ENCODE measurements at regions not wholly inside any gene's neighbourhood (a gene's known extent, or its start where the extent isn't known, plus 50 kb on each side); places are given as distances from the start of the nearest gene placed in this dataset.

DNA sequence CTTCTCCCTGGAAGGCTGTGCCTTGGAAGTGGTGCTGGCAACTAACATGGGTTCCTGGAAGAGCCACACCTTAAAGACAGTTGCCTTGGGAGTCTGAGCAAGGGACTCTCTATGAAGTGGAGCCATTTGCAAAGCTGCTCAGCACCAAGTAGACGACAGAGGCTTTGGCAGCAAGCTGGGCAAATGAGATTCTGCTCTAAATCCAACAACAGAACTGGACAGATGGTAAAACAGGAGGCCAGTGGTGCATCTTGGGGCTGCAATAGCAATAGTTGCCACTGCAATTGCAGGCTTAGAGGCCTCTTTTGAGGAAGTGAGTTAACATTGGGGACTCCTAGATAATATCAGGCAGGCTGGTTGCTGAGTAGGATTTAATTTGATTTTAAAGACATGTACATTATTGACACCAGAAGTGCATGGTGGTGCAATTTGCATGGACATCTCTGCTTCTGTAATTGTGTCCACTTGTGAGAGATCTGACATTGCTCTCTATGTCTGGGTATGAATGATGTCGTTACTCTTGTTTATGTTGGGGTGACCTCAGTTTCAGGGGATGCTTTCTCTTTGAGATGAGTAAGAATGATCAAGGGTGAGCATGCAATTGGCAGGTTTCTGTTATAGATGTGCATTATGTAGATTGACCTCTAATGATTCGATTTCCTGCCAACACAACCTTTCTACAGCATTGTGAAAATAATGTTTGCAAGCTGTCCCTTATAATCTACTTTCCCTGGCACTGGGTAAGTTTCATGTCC lies 568.3 kb upstream of the MEX3C start (continued):
- TF ChIP-seq, protein P1, sequence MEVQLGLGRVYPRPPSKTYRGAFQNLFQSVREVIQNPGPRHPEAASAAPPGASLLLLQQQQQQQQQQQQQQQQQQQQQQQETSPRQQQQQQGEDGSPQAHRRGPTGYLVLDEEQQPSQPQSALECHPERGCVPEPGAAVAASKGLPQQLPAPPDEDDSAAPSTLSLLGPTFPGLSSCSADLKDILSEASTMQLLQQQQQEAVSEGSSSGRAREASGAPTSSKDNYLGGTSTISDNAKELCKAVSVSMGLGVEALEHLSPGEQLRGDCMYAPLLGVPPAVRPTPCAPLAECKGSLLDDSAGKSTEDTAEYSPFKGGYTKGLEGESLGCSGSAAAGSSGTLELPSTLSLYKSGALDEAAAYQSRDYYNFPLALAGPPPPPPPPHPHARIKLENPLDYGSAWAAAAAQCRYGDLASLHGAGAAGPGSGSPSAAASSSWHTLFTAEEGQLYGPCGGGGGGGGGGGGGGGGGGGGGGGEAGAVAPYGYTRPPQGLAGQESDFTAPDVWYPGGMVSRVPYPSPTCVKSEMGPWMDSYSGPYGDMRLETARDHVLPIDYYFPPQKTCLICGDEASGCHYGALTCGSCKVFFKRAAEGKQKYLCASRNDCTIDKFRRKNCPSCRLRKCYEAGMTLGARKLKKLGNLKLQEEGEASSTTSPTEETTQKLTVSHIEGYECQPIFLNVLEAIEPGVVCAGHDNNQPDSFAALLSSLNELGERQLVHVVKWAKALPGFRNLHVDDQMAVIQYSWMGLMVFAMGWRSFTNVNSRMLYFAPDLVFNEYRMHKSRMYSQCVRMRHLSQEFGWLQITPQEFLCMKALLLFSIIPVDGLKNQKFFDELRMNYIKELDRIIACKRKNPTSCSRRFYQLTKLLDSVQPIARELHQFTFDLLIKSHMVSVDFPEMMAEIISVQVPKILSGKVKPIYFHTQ (CRISPR knock-in tag; IDR thresholded peaks at IDR 0.05) = no peak
- TF ChIP-seq, protein P2, sequence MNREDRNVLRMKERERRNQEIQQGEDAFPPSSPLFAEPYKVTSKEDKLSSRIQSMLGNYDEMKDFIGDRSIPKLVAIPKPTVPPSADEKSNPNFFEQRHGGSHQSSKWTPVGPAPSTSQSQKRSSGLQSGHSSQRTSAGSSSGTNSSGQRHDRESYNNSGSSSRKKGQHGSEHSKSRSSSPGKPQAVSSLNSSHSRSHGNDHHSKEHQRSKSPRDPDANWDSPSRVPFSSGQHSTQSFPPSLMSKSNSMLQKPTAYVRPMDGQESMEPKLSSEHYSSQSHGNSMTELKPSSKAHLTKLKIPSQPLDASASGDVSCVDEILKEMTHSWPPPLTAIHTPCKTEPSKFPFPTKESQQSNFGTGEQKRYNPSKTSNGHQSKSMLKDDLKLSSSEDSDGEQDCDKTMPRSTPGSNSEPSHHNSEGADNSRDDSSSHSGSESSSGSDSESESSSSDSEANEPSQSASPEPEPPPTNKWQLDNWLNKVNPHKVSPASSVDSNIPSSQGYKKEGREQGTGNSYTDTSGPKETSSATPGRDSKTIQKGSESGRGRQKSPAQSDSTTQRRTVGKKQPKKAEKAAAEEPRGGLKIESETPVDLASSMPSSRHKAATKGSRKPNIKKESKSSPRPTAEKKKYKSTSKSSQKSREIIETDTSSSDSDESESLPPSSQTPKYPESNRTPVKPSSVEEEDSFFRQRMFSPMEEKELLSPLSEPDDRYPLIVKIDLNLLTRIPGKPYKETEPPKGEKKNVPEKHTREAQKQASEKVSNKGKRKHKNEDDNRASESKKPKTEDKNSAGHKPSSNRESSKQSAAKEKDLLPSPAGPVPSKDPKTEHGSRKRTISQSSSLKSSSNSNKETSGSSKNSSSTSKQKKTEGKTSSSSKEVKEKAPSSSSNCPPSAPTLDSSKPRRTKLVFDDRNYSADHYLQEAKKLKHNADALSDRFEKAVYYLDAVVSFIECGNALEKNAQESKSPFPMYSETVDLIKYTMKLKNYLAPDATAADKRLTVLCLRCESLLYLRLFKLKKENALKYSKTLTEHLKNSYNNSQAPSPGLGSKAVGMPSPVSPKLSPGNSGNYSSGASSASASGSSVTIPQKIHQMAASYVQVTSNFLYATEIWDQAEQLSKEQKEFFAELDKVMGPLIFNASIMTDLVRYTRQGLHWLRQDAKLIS (CRISPR knock-in tag; IDR thresholded peaks at IDR 0.05; ENCODE audit: borderline replicate concordance) = no peak
- TF ChIP-seq TCF7 (CRISPR knock-in tag; IDR thresholded peaks at IDR 0.05; ENCODE audit: low read depth) (no peak), GTF2I (CRISPR knock-in tag; conservative IDR thresholded peaks at IDR 0.05) (no peak)
- TF ChIP-seq, protein P3, sequence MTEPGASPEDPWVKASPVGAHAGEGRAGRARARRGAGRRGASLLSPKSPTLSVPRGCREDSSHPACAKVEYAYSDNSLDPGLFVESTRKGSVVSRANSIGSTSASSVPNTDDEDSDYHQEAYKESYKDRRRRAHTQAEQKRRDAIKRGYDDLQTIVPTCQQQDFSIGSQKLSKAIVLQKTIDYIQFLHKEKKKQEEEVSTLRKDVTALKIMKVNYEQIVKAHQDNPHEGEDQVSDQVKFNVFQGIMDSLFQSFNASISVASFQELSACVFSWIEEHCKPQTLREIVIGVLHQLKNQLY (CRISPR knock-in tag; IDR thresholded peaks at IDR 0.05) = no peak
- TF ChIP-seq, protein P4, sequence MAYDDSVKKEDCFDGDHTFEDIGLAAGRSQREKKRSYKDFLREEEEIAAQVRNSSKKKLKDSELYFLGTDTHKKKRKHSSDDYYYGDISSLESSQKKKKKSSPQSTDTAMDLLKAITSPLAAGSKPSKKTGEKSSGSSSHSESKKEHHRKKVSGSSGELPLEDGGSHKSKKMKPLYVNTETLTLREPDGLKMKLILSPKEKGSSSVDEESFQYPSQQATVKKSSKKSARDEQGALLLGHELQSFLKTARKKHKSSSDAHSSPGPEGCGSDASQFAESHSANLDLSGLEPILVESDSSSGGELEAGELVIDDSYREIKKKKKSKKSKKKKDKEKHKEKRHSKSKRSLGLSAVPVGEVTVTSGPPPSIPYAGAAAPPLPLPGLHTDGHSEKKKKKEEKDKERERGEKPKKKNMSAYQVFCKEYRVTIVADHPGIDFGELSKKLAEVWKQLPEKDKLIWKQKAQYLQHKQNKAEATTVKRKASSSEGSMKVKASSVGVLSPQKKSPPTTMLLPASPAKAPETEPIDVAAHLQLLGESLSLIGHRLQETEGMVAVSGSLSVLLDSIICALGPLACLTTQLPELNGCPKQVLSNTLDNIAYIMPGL (CRISPR knock-in tag; IDR thresholded peaks at IDR 0.05) = no peak

DNA sequence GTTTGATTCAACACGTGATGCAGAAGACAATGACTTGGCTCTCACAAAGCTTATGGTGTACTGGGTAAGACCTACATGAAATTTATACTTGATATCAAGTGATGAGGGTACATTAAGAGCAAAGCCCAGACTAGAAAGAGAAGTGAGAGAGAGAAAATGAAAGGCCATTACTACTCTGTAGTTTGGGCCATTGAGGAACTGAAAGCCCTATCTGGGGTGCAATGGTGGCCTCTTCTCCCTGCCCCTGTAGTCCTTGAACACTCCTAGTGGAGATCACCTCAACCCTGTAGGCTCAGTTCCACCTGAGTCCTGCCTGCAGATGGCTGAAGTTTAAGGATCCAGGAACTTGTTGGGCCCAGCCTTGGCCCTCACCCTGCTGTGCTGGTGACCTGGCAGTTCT lies 569.8 kb upstream of the MEX3C start:
- POLR2A ChIA-PET = no interaction called here
- TF ChIP-seq ESRRA (CRISPR knock-in tag; IDR thresholded peaks at IDR 0.05; ENCODE audit: borderline replicate concordance) = no peak
- TF ChIP-seq GTF2I (CRISPR knock-in tag; conservative IDR thresholded peaks at IDR 0.05) = no peak
- TF ChIP-seq, protein P5, sequence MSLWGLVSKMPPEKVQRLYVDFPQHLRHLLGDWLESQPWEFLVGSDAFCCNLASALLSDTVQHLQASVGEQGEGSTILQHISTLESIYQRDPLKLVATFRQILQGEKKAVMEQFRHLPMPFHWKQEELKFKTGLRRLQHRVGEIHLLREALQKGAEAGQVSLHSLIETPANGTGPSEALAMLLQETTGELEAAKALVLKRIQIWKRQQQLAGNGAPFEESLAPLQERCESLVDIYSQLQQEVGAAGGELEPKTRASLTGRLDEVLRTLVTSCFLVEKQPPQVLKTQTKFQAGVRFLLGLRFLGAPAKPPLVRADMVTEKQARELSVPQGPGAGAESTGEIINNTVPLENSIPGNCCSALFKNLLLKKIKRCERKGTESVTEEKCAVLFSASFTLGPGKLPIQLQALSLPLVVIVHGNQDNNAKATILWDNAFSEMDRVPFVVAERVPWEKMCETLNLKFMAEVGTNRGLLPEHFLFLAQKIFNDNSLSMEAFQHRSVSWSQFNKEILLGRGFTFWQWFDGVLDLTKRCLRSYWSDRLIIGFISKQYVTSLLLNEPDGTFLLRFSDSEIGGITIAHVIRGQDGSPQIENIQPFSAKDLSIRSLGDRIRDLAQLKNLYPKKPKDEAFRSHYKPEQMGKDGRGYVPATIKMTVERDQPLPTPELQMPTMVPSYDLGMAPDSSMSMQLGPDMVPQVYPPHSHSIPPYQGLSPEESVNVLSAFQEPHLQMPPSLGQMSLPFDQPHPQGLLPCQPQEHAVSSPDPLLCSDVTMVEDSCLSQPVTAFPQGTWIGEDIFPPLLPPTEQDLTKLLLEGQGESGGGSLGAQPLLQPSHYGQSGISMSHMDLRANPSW (CRISPR knock-in tag; conservative IDR thresholded peaks at IDR 0.05; ENCODE audit: low read depth) = no peak
- TF ChIP-seq, protein P6, sequence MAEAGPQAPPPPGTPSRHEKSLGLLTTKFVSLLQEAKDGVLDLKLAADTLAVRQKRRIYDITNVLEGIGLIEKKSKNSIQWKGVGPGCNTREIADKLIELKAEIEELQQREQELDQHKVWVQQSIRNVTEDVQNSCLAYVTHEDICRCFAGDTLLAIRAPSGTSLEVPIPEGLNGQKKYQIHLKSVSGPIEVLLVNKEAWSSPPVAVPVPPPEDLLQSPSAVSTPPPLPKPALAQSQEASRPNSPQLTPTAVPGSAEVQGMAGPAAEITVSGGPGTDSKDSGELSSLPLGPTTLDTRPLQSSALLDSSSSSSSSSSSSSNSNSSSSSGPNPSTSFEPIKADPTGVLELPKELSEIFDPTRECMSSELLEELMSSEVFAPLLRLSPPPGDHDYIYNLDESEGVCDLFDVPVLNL (CRISPR knock-in tag; IDR thresholded peaks at IDR 0.05; ENCODE audit: borderline replicate concordance, low read depth) = no peak
- TF ChIP-seq, protein P7, sequence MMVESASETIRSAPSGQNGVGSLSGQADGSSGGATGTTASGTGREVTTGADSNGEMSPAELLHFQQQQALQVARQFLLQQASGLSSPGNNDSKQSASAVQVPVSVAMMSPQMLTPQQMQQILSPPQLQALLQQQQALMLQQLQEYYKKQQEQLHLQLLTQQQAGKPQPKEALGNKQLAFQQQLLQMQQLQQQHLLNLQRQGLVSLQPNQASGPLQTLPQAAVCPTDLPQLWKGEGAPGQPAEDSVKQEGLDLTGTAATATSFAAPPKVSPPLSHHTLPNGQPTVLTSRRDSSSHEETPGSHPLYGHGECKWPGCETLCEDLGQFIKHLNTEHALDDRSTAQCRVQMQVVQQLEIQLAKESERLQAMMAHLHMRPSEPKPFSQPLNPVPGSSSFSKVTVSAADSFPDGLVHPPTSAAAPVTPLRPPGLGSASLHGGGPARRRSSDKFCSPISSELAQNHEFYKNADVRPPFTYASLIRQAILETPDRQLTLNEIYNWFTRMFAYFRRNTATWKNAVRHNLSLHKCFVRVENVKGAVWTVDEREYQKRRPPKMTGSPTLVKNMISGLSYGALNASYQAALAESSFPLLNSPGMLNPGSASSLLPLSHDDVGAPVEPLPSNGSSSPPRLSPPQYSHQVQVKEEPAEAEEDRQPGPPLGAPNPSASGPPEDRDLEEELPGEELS (CRISPR knock-in tag; IDR thresholded peaks at IDR 0.05) = no peak
- no peak for TF ChIP-seq NFATC4 (CRISPR knock-in tag; IDR thresholded peaks at IDR 0.05)
- TF ChIP-seq ZNF671 (CRISPR knock-in tag; IDR thresholded peaks at IDR 0.05) = no peak
- TF ChIP-seq, protein P2 (CRISPR knock-in tag; IDR thresholded peaks at IDR 0.05; ENCODE audit: borderline replicate concordance) = no peak
- TF ChIP-seq IRF2 (CRISPR knock-in tag; IDR thresholded peaks at IDR 0.05; ENCODE audit: borderline replicate concordance, low read depth) = no peak

More for the DNA sequence above, 569.8 kb upstream of the MEX3C start:
- ATAC-seq = no peak
- H3K4me1 Mint-ChIP-seq = no peaks in the 10 kb centered on the region
- H3K4me3 Mint-ChIP-seq = no peak overlapping the region
- H3K9me3 Mint-ChIP-seq = no peaks in the 10 kb centered on the region
- H3K27me3 Mint-ChIP-seq (ENCODE audit: low read depth) = no peaks in the 10 kb centered on the region
- H3K27ac Mint-ChIP-seq = no peak overlapping the region
- H3K36me3 Mint-ChIP-seq = no peaks in the 10 kb centered on the region
- no peak for DNase-seq (ENCODE audit: low spot score)
- CTCF ChIA-PET = no interaction called here
